Muscle of leg (tissue), 3 donors: ENCODE measurements at regions not wholly inside any gene's neighbourhood (a gene's known extent, or its start where the extent isn't known, plus 50 kb on each side); places are given as distances from the start of the nearest gene placed in this dataset.

ENCODE experiments used
- DNase-seq: peaks from one replicate; pipeline ENCODE4 v3.0.0; 2013
- H3K27ac ChIP-seq: one replicate; pipeline ENCODE4 v1.5.1; 2013; ENCODE audit warnings: mild to moderate bottlenecking, low read length, control low read depth
- H3K27me3 ChIP-seq: one replicate; pipeline ENCODE4 v1.6.1; 2013; ENCODE audit warnings: low read length; ENCODE audit not compliant: control insufficient read depth, insufficient read depth
- H3K36me3 ChIP-seq: one replicate; pipeline ENCODE4 v1.6.1; 2013; ENCODE audit warnings: low read length; ENCODE audit not compliant: control insufficient read depth, insufficient read depth
- H3K4me1 ChIP-seq: one replicate; pipeline ENCODE4 v1.6.1; 2013; ENCODE audit warnings: low read length; ENCODE audit not compliant: control insufficient read depth, insufficient read depth
- H3K4me3 ChIP-seq: one replicate; pipeline ENCODE4 v1.5.1; 2013; ENCODE audit warnings: low read length, control low read depth
- H3K9me3 ChIP-seq: replicated peaks from 2 replicates; pipeline ENCODE4 v1.6.1; 2013; ENCODE audit warnings: low read depth, low read length; ENCODE audit not compliant: control insufficient read depth
- WGBS: methylation state at CpG from one replicate; pipeline ENCODE4 v1.1.5; 2013; ENCODE audit warnings: missing lambda C conversion rate; ENCODE audit not compliant: insufficient coverage; 5-methylcytosine and 5-hydroxymethylcytosine counted together

GRCh38 chr13:111484959-111485358 is 164.5 kb downstream of the TEX29 start:
- no peak overlapping the region for H3K27ac ChIP-seq
- no peak for DNase-seq
- 88% methylated on average over 6 of the region's 7 CpGs for WGBS
- H3K36me3 ChIP-seq = no peaks in the 10 kb centered on the region
- H3K4me1 ChIP-seq = peaks cover 5% of the 10 kb centered on the region
- H3K27me3 ChIP-seq = peaks cover 16% of the 10 kb centered on the region
- no peak overlapping the region for H3K4me3 ChIP-seq
- H3K9me3 ChIP-seq = peaks cover 20% of the 10 kb centered on the region

- peaks cover 20% of the 10 kb centered on the region for H3K9me3 ChIP-seq
- peaks cover 11% of the 10 kb centered on the region for H3K27me3 ChIP-seq
- no peak overlapping the region for H3K4me3 ChIP-seq
- DNase-seq = no peak
- H3K36me3 ChIP-seq = no peaks in the 10 kb centered on the region
- WGBS = 89% methylated on average over 17 of the region's 20 CpGs
- no peak overlapping the region for H3K27ac ChIP-seq
- peaks cover 5% of the 10 kb centered on the region for H3K4me1 ChIP-seq
These were observed 165.2 kb downstream of the TEX29 start for GRCh38 chr13:111485491-111486250.

- Histone ChIP-seq H3K9me3 (peaks cover 20% of the 10 kb centered on the region), H3K36me3 (no peaks in the 10 kb centered on the region), H3K27me3 (peaks cover 16% of the 10 kb centered on the region), H3K4me1 (peaks cover 5% of the 10 kb centered on the region), H3K4me3 (no peak overlapping the region), H3K27ac (no peak overlapping the region)
- DNase-seq = no peak
- 96% methylated on average over 6 of the region's 8 CpGs for whole genome bisulfite sequencing
These were observed 165.9 kb downstream of the TEX29 start for GRCh38 chr13:111486331-111486730.

GRCh38 chr13:111486801-111487200 is 166.4 kb downstream of the TEX29 start:
- Histone ChIP-seq H3K4me3 (no peak overlapping the region), H3K4me1 (peaks cover 5% of the 10 kb centered on the region), H3K27ac (no peak overlapping the region), H3K36me3 (no peaks in the 10 kb centered on the region), H3K27me3 (peaks cover 16% of the 10 kb centered on the region), H3K9me3 (peaks cover 20% of the 10 kb centered on the region)
- WGBS = 96% methylated on average over 4 of the region's 6 CpGs
- no peak for DNase-seq

- Histone ChIP-seq H3K27me3 (peaks cover 13% of the 10 kb centered on the region), H3K36me3 (no peaks in the 10 kb centered on the region), H3K9me3 (peaks cover 20% of the 10 kb centered on the region), H3K27ac (no peak overlapping the region), H3K4me3 (no peak overlapping the region), H3K4me1 (peaks cover 5% of the 10 kb centered on the region)
- no peak for DNase-seq
- 90% methylated on average over 8 of the region's 13 CpGs for WGBS
These were observed 168.2 kb downstream of the TEX29 start for GRCh38 chr13:111488486-111489132.

GRCh38 chr13:111489301-111489700 is 168.9 kb downstream of the TEX29 start:
- no peak for DNase-seq
- Histone ChIP-seq H3K4me3 (no peak overlapping the region), H3K27ac (no peak overlapping the region), H3K4me1 (peaks cover 5% of the 10 kb centered on the region), H3K27me3 (peaks cover 13% of the 10 kb centered on the region), H3K9me3 (peaks cover 20% of the 10 kb centered on the region), H3K36me3 (no peaks in the 10 kb centered on the region)
- 71% methylated on average over 8 of the region's 8 CpGs for WGBS

GRCh38 chr13:111490611-111491010 is 170.2 kb downstream of the TEX29 start:
- peaks cover 15% of the 10 kb centered on the region for H3K27me3 ChIP-seq
- 77% methylated on average over 6 of the region's 6 CpGs for WGBS
- peaks cover 20% of the 10 kb centered on the region for H3K9me3 ChIP-seq
- no peaks in the 10 kb centered on the region for H3K36me3 ChIP-seq
- H3K4me1 ChIP-seq = no peaks in the 10 kb centered on the region
- DNase-seq = no peak
- H3K4me3 ChIP-seq = no peak overlapping the region
- H3K27ac ChIP-seq = no peak overlapping the region

GRCh38 chr13:111491021-111491420 is 170.6 kb downstream of the TEX29 start:
- no peak overlapping the region for H3K4me3 ChIP-seq
- 25% methylated on average over 11 of the region's 11 CpGs for WGBS
- peaks cover 14% of the 10 kb centered on the region for H3K27me3 ChIP-seq
- H3K27ac ChIP-seq = no peak overlapping the region
- H3K4me1 ChIP-seq = no peaks in the 10 kb centered on the region
- no peaks in the 10 kb centered on the region for H3K36me3 ChIP-seq
- no peak for DNase-seq
- peaks cover 21% of the 10 kb centered on the region for H3K9me3 ChIP-seq

- Histone ChIP-seq H3K27me3 (peaks cover 13% of the 10 kb centered on the region), H3K9me3 (peaks cover 15% of the 10 kb centered on the region), H3K4me1 (no peaks in the 10 kb centered on the region), H3K4me3 (no peak overlapping the region), H3K27ac (no peak overlapping the region), H3K36me3 (no peaks in the 10 kb centered on the region)
- 95% methylated on average over 8 of the region's 10 CpGs for WGBS
- DNase-seq = no peak
These were observed 171.2 kb downstream of the TEX29 start for GRCh38 chr13:111491659-111492058.

GRCh38 chr13:111492341-111492950 is 172.0 kb downstream of the TEX29 start:
- 71% methylated on average over 17 of the region's 18 CpGs for WGBS
- H3K9me3 ChIP-seq = peaks cover 7% of the 10 kb centered on the region
- no peaks in the 10 kb centered on the region for H3K4me1 ChIP-seq
- H3K27ac ChIP-seq = no peak overlapping the region
- peaks cover 13% of the 10 kb centered on the region for H3K27me3 ChIP-seq
- no peak for DNase-seq
- no peak overlapping the region for H3K4me3 ChIP-seq
- no peaks in the 10 kb centered on the region for H3K36me3 ChIP-seq
